ENCODE measurements at regions not wholly inside any gene's neighbourhood (a gene's known extent, or its start where the extent isn't known, plus 50 kb on each side); places are given as distances from the start of the nearest gene placed in this dataset.

- no peaks in the 10 kb centered on the region for H3K27me3 ChIP-seq
- H3K4me3 ChIP-seq, result no peak overlapping the region
- H3K36me3 ChIP-seq, result no peaks in the 10 kb centered on the region
- H3K4me1 ChIP-seq, result peaks cover 0 to 11% (median 3%) of the 10 kb centered on the region in 4 donors
- WGBS, 5 donors, result 91 to 94% (median 93%) methylated on average over 18 to 27 of the region's 27 CpGs
- no peak for DNase-seq
- intact Hi-C loops (cut with DNase I; ENCODE audit: low total_unique reads), result loop anchor here (5.0 kb wide), 1 partner anchor 335 kb away; no protein-coding TSS in a partner anchor
- TF ChIP-seq POLR2A (IDR thresholded peaks at IDR 0.05) (no peak), EP300 (IDR thresholded peaks at IDR 0.05) (no peak), CTCF (IDR thresholded peaks at IDR 0.05) (no peak)
- H3K9me3 ChIP-seq, result no peaks in the 10 kb centered on the region
- no peak overlapping the region for H3K27ac ChIP-seq
Measured at GRCh38 chr7:35982600-35982999, 170.5 kb upstream of the EEPD1 start.

GRCh38 chr7:35983626-35984025 is 169.4 kb upstream of the EEPD1 start:
- Histone ChIP-seq H3K4me3 (no peak overlapping the region), H3K9me3 (no peaks in the 10 kb centered on the region), H3K4me1 (peaks cover 0 to 20% (median 13%) of the 10 kb centered on the region in 4 donors), H3K27me3 (no peaks in the 10 kb centered on the region), H3K36me3 (no peaks in the 10 kb centered on the region), H3K27ac (no peak overlapping the region)
- DNase-seq, result no peak
- intact Hi-C loops (cut with DNase I; ENCODE audit: low total_unique reads), result loop anchor here (2.0 to 5.0 kb wide), 2 partner anchors 307 to 334 kb away; no protein-coding TSS in a partner anchor
- TF ChIP-seq EP300 (IDR thresholded peaks at IDR 0.05) (no peak), CTCF (IDR thresholded peaks at IDR 0.05) (no peak), POLR2A (IDR thresholded peaks at IDR 0.05) (no peak), POLR2AphosphoS5 (IDR thresholded peaks at IDR 0.05) (no peak)
- 88 to 94% (median 91%) methylated on average over 5 of the region's 5 CpGs for WGBS, 5 donors

GRCh38 chr7:35985126-35985754 is 167.8 kb upstream of the EEPD1 start:
- no peaks in the 10 kb centered on the region for H3K27me3 ChIP-seq
- 14 to 20% (median 19%) methylated on average over 7 of the region's 7 CpGs for WGBS, 5 donors
- peaks cover 0 to 28% (median 19%) of the 10 kb centered on the region in 4 donors for H3K4me1 ChIP-seq
- DNase-seq, result peak; percentile 87 to 93
- H3K36me3 ChIP-seq, result no peaks in the 10 kb centered on the region
- H3K27ac ChIP-seq, result no peak overlapping the region
- intact Hi-C loops (cut with DNase I; ENCODE audit: low total_unique reads), result loop anchor here (2.0 kb wide), 1 partner anchor 306 kb away; no protein-coding TSS in a partner anchor
- TF ChIP-seq EP300 (IDR thresholded peaks at IDR 0.05) (no peak), POLR2AphosphoS5 (IDR thresholded peaks at IDR 0.05) (peak in 1 of 3 donors; percentile 34), POLR2A (IDR thresholded peaks at IDR 0.05) (no peak), CTCF (IDR thresholded peaks at IDR 0.05) (peak in 6 of 7 experiments; percentile 76 to 97 (median 92))
- H3K4me3 ChIP-seq, result no peak overlapping the region
- no peaks in the 10 kb centered on the region for H3K9me3 ChIP-seq

GRCh38 chr7:35987016-35987415 is 166.0 kb upstream of the EEPD1 start:
- WGBS, 5 donors, result 75 to 97% (median 88%) methylated on average over 5 to 6 of the region's 6 CpGs
- Histone ChIP-seq H3K4me1 (peaks cover 0 to 28% (median 19%) of the 10 kb centered on the region in 4 donors), H3K27me3 (no peaks in the 10 kb centered on the region), H3K4me3 (no peak overlapping the region), H3K27ac (peak overlapping the region in 2 of 5 donors; percentile 58 to 74), H3K36me3 (no peaks in the 10 kb centered on the region), H3K9me3 (no peaks in the 10 kb centered on the region)
- DNase-seq, result no peak
- TF ChIP-seq EP300 (IDR thresholded peaks at IDR 0.05) (no peak), CTCF (IDR thresholded peaks at IDR 0.05) (no peak)
- intact Hi-C loops (cut with DNase I; ENCODE audit: low total_unique reads), result no loop called here

Data from stomach (tissue), 8 donors.